ENCODE measurements at regions not wholly inside any gene's neighbourhood (a gene's known extent, or its start where the extent isn't known, plus 50 kb on each side); places are given as distances from the start of the nearest gene placed in this dataset.

- TF ChIP-seq, protein P1, sequence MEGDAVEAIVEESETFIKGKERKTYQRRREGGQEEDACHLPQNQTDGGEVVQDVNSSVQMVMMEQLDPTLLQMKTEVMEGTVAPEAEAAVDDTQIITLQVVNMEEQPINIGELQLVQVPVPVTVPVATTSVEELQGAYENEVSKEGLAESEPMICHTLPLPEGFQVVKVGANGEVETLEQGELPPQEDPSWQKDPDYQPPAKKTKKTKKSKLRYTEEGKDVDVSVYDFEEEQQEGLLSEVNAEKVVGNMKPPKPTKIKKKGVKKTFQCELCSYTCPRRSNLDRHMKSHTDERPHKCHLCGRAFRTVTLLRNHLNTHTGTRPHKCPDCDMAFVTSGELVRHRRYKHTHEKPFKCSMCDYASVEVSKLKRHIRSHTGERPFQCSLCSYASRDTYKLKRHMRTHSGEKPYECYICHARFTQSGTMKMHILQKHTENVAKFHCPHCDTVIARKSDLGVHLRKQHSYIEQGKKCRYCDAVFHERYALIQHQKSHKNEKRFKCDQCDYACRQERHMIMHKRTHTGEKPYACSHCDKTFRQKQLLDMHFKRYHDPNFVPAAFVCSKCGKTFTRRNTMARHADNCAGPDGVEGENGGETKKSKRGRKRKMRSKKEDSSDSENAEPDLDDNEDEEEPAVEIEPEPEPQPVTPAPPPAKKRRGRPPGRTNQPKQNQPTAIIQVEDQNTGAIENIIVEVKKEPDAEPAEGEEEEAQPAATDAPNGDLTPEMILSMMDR (conservative IDR thresholded peaks at IDR 0.05; ENCODE audit: low read length), result no peak
- no peak for TF ChIP-seq EZH2phosphoT487 (IDR thresholded peaks at IDR 0.05; ENCODE audit: borderline replicate concordance)
Measured at GRCh38 chr9:118624608-118625007, 744.6 kb downstream of the BRINP1 start.
